ENCODE measurements at regions not wholly inside any gene's neighbourhood (a gene's known extent, or its start where the extent isn't known, plus 50 kb on each side); places are given as distances from the start of the nearest gene placed in this dataset.

DNA sequence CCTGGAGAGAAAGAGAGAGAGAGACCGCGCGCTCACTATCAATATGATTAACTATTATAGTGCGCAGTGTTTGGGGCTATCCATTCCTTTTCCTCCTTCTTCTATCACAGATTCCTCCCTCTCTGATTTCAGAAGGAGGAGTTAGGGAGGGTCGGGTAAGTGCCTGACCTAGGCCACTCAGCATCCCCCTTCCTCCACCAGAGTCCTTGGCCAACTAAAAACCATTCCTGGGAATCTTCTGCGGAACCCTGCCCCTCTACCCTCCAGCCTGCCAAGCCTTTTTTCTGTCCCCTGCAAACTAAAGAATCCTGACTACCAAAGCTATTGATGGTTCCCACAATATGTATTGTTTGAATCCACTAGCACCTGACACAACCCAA lies 256.2 kb upstream of the NFE2L3 start:
- DNase-seq, result no peak

DNA sequence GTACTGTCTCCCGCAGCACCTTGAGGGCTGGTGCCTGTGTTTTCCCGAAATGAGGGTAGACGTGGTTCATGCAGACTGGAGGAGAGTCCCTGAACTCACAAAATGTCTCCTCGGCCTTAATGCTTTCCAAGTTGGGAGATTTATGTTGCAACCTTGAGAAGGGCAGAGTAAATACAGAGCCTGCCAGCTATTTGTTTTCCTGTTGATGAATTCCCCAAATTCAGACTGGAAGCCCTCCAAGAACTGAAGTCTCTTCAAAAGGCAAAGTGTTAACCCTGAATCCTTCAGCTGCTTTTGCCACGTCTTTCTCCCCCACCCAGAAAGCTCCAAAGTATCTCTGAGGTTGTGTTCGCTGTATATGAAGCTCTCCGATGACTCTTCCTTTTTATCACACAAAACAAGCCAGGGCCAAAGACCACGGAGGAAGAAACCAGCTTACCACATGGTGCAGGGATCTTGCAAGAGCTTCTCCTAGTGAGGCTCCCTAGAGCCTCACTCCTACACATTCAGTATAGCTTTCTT lies 254.7 kb upstream of the NFE2L3 start:
- no peak for DNase-seq

DNA sequence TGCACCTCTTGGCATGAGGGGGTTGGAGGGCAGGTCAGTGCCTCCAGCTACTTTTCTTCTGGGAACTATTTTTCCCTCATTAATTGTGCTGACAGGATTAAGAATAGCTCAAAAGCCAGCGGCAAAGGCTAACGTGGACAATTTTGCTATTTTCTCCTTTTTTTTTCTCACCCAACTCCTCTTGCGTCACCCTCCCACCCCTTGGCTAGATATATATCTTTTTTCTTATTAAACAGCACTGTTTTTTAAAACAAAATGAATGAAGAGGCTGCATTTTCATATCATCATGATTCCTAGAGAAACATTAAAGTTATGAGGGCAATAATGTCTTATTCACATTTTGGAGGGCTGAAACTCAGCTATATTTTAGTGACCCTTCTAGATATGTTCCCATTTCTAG lies 251.8 kb upstream of the NFE2L3 start:
- DNase-seq, result no peak

DNA sequence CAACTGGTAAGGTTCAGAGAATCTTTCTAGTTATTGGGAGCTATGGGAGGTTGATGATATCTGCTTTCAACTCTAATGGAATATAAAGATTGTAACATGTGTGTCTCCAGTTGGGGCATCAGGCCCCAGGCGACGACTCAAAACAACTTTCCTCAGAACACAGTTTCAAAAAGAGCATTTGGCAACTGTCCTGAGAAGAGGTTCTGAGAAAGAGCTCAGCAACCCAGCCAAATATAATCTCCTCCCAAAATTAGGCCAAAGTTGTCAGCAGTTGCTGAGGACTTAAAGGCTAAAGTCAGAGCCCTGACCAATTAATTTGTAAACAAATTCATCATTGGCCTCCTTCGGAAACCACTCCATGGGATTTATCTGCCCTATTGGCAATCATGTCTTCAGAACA lies 251.1 kb upstream of the NFE2L3 start:
- DNase-seq, result no peak

DNA sequence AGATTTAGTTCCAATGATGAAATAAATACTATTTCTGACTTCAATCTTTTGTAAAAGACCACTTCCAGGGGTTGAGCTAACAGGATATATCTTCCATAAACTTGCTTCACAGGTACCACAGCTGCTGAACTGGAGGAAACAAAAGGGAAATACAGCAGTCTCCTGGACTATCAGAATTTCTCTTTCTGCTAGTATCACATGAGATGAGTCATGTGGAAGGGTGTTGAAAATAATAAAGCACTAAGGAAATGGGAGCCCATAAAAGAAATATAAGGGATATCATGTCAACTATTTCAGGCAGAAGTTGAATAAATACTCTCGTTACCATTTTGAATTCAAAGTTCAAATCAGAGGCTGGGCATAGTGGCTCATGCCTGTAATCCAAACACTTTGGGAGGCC lies 250.3 kb upstream of the NFE2L3 start:
- DNase-seq, result no peak

DNA sequence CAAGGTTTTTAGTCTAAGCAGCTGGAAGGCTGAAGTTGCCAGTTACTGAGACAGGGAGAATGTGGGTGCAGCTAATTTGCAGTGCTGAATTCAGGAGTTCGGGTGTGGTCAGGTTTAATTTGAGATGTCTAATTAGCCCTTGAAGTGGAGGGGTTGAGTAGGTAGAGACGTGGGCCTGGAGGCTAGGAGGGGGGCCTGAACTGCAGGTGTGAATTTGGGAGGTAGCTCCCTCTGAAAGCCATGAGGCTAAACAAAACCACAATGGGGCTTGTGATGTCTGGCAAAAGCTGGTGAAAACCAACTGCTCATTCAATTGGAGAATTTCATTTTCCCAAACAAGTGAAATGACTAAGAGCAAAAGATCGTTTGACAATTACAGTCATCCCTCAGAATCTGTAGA lies 246.0 kb upstream of the NFE2L3 start:
- DNase-seq, result no peak

DNA sequence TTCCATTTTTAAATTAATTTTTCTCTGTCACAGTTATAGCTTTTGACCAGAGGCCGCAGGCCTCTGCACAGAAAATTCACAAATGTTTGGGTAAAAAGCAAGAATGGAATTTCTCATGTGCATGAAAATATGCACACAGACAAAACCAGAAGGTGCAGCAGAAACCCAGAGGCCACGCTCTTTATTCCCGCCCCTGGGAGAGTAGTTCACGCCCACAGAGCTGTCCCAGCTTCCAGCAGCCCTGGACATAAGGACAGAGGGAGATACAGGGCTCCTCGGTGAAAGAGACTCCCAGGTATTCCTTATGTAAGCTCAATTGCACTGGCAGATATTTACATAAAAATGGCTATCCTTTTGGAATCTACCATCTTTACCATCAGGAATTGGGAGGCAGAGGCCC lies 245.2 kb upstream of the NFE2L3 start:
- DNase-seq, result no peak

DNA sequence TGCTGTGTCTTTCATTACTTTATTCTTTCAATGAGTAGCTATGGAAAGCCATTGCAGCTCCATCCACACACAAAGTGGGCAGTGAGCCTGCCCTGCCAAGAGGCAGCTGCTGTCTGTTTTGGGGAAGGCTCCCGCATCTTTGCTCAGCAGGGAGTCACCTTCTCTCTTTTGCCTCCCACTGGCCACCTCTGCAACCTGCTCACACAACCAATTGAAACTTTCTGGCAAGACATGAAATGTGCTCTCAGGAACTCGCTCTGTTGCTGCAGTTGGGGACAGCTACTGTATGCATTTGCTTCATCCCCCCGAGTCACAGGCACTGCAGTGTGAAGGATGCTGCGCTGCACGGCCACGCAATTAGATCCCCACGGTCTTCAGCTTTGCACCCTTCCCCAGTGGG lies 244.8 kb upstream of the NFE2L3 start:
- no peak for DNase-seq

DNA sequence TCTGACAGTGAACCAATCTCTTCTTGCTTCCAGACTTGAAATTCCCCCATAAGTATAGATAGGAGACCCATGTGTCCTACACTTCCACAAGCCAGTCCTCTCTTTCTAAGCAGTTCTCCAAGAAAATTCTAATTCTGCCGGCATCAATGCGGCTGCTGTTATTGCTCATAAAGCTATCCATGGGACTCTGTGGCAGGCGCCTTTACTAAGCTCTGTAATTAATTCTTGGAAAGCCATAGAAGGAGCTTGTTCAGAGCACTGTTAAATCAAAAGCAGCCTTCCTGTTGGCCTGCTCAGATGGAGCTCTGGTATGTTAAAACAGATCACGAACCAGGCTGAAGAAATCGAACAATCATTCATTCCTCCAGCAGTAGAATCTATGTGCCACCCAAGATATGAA lies 244.3 kb upstream of the NFE2L3 start:
- DNase-seq, result no peak

DNA sequence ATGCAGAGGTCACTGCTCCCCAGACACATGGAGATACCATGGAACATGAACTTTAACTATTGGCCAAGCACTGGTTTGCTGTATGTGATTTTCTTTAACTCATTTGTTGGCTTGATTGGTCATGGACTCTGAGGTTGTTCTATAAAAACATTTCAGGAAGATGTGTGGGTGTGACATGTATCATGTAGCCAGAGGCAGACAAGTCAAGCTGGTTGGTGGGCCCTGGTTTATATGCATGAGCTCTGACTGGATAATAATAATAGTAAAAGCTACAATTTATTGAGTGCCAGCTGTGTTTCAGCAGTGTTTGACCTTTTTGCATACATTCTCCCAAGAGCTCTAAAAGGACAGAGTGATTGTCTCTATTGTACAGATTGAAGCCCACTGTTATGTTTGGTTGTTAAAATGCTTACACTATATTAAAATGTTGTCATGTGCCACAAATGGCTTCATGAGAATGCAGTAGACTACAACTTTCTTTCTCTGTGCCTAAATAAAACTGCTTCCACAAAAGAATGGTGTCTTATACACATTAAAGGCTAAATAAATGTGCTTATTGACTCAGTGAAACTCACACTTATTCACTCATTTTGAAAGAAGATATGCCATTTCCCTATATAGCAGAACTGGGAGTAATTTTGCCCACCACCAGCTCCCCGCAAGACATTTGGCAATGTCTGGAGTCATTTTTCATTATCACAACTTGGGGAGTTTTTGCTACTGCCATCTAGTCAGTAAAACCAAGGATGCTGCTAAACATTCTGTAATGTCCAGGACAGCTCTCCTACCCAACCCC lies 243.6 kb upstream of the NFE2L3 start:
- no peak for DNase-seq

DNA sequence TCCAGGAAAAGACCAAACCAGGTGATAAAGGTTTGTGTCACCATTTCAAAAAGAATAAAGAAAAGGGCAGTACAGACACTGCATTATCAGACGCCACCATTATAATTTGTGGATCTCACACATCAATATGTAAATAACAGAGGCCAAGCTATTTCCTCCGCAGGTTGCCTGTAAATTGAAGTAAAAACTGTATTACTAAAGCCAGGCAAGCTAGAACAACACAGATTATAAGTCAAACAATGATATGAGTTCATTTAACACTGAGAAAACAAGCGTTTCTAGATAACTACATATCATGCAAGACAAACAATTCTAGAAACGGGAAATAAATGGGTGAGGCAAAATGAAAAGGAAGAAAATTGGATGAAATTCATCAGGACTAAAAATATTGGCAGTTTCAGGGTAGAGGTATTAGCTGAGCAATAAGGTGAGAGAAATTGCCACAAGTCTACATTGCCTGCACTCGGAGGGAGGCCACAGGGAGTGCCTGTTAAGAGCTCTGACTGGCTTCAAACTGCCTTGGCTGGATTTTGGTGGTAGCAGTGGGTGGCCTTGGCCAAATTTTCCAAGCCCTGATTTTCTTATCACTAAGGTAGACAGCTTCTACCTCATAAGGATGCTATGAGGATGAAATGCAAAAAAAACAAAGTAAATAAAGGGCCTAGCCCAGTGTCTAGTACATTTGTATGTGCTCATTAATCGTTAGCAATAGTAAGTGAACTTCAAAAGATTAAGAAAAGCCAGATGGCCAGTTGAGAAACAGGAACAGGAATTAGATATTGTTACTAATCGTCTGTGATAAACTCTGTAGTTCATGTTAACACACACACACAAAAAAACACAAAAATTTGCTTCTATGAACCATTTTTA lies 240.0 kb upstream of the NFE2L3 start:
- DNase-seq, result no peak

DNA sequence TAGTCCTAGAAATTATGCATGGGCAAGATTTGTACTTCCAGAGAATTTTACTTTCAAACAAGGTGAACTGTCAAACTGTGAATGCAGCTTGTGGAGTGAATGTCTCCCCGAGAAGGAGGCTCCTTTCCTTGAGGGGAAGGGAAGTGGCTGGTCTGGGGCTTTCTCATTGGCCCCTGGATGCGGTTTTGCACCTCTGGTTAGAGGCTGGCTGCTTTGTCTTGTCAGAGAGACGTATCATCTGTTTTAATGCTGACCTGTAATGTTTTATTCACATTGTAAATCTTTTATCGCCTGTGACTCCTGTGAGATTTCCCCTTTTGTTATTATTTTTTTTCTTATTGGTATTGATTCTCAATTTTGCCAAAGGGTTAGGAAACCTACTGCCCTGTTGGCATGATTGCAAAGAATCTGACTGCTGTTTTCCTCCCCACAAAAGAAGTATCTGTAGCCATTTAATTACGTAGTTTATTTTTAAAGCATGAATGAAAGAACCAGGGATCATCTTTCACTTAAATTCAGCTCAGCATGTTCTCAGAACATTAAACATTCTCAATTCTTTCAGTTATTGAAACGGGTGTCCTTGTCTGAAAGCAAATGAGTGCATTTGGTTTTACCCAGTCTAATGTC lies 238.3 kb upstream of the NFE2L3 start:
- no peak for DNase-seq

DNA sequence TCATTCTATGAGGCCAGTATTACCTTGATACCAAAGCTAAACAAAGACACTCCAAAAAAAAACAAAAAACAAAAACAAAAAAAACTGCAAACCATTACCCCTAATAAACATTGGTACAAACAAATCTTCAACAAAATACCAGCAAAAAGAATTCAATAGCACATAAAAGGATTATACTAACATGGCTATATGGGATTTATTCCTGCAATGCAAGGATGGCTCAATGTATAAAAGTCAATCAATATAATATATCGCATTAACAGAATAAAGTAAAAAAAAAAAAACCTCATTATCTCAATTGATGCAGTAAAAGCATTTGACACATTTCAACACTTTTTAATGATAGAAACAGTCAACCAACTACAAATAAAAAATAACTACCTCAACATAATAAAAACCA lies 233.3 kb upstream of the NFE2L3 start:
- no peak for DNase-seq

DNA sequence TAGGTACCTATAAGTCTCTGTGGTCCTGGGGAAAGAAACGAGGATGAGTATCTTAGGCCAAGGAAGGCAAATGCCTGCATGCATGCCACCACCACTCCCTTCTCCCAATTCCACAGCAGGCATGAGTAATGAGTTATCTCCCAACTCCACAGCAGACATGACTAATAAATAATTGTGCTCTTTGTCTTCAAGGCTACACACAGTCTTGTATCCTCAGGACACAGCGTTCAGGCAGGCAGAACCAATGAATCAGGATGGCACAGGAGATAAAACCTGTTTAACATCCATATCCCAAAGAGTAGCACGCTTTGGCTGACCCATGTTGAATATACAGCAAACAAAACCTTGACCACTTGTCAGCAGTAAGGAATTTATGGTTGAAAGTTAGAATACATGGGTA lies 229.7 kb upstream of the NFE2L3 start:
- DNase-seq, result no peak

DNA sequence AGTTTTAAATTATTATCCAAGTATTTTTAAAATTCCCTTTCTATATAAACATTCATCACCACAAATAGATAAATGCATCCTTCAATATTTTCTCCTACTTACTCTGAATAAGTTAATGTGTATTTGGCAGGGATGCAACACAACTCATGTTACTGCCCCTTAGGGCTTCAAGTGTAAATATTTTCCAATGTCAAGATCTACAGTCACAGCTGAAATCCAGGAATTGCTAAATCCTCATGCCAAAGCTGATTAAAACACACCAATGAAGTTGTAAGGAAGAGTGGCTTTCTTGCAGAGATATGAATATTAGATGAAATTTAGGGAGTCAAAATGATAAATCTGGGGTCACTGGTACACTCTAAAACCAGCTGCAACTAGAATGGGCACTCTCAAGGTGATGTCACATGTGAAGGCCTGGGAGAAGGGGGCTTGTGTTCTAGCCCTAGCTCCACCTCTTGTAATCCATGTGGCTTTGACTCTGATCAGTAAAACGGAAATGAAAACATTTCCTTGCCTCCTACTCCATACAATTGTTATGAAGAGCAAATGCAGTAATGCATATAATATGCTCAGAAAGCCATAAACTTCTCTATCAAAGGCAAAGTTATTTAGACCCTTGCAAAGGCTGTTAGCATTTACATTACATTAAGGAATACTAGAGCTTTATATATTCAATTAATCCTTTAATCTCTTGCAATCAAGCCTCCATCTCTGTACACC lies 228.1 kb upstream of the NFE2L3 start:
- DNase-seq, result no peak

DNA sequence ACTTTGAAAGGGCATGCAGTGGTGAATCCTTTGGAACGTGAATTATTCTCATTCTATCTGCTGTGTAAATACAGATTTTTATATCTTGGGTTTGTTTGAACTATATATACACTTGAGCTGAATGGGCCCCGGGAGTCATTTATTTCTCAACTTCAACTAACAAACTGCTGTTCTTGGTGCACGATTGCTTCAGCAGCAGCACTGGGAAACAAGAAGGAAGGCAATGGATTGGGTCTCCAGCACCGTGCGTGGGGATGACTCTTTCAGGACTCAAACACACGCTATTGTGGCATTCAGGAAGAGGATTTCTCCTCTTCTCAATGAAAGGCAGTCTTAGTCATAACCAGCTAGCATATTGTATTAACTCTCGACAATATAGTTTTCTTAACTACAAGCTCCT lies 226.0 kb upstream of the NFE2L3 start:
- DNase-seq, result peak; percentile 4

DNA sequence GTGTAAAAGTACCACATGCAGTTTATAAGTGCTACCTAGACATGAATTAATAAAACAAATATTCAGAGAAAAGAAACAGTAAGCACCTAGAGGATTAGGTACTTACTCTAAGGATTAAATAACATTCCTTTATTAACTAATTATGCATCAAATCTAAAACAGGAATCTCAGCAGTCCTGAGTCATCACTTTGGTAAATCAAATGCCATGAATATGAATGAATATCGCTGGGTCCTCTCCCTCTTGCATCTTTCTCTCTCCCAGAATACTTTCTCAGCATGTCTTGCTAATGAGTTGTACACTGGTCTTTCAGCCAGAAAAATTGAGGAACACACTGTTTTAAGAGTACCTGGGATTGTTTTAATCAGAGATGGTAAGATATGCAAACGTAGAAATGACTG lies 225.5 kb upstream of the NFE2L3 start:
- DNase-seq, result no peak

DNA sequence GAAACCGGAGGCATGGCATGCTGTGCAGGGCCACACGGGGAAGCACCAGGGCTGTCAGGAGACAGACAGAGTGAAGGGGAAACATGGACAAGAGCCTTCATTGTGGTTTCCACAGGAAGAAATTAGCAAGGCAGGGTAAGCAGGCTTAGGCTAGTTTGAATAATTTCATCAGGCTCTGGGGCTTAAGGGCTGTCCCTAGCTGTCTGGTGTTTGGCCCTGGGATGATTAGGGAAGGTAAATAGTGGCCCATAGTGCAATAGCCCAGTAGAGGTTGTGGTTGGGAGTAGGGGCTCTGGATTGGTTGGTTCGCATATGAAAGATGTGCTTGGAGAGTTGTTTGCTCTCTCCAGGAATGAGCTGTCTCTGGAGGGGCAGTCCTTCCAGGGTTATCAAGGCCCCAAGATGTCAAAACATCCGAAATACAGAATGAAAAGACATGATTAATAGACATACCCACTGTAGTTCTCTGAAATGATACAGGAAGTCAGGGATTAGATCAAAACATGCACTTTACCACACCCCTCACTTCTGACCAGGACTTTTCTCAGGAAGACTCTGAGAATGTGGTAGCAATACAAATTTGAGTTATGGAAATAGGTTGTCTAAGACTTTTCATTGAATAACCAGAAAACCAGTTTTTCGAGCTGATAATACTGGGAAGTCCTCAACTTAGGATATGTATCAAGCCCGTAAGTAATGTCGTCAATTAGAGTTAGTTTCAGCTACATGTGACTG lies 224.9 kb upstream of the NFE2L3 start:
- DNase-seq, result no peak

DNA sequence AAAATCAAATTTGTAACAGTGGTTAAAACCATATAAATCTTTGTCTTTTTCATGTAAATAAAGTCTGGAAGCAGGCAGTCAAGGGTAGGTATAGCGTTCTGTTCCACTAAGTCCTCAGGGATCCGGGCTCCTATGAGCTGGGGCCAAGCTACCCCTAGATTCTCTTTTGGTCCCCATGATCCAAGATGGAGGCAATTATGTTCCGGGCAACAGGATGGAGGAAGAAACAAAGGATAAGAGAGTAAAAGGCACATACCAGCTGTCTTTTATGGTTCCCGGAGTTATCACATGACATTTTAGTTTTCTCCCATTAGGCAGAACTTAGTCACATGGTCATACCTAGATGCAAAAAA lies 224.4 kb upstream of the NFE2L3 start:
- no peak for DNase-seq

DNA sequence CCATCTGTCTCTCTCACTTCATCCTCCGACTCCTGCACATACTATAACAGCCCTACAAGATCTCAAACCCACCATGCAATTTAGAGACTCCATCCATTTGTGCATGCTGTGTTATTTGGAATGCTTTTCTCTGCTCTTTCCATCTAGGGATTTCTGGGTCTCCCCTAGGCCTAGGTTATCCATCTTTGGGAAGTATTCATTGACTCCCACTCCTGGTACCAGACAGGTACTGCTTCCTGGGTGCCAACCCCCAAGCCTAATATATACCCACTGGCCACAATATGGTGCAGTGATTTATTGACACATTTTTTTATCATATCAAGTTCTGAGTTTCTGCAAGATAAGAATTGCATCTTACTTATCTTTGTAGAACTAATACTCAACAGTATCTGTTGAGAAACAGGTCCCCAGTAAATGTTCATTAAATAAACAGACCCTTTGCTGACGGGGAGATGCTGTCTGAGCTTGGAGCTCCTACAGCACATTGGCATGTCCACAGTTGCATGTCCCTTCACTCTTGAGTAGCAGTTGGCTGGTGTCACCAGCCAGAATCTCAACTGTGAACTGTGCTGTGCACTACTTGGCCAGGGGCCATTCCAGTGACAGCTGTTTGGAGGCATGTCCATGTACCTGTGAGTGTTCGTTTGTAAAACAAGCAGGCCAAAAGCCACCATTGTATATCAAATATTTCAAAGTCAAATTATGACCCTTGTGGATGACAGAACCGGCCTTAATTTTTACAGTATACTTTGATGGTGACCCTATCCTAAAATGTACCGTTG lies 223.3 kb upstream of the NFE2L3 start:
- DNase-seq, result no peak

DNA sequence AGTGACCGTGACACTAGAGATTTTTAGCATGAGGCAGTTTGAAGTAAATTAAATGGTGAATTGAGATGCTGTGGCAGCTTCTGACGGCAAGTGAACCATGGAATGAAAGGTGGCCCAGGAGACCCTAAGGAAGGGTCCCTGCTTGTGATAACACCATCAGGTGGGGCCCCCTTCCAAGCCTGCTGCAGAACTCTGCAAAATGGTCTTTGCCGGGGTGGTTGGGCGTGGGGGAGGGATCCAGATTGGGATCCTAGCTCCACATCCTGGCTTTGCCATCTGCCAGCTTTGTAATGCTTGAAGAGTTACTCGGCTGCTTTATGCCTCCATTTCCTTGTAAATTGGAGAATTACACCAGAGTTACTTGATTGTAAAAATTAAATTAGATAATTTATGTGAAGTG lies 222.6 kb upstream of the NFE2L3 start:
- DNase-seq, result no peak
